Upper lobe of left lung (tissue), 4 donors: ENCODE measurements at regions not wholly inside any gene's neighbourhood (a gene's known extent, or its start where the extent isn't known, plus 50 kb on each side); places are given as distances from the start of the nearest gene placed in this dataset.

ENCODE experiments used
- CTCF ChIP-seq, 6 experiments: fragments of 450-650 bp in 4 of 6; fragments of 200-600 bp in 2 of 6; sonication (generic) in 2 of 6; IDR thresholded peaks; one replicate each; pipeline ENCODE4 v1.5.1; 2016 to 2019; ENCODE audit warnings: antibody characterized with exemption in 6 of 6
- POLR2A ChIP-seq, 4 donors: fragments of 450-650 bp; IDR thresholded peaks; one replicate each; pipeline ENCODE4 v1.5.1; 2016 to 2017; ENCODE audit warnings: antibody characterized with exemption in 4 of 4, mild to moderate bottlenecking in 2 of 4

GRCh38 chr4:29565256-29565655 is 1154.9 kb upstream of the PCDH7 start:
- TF ChIP-seq CTCF (IDR thresholded peaks at IDR 0.05) (no peak), POLR2A (IDR thresholded peaks at IDR 0.05) (no peak)
